ENCODE measurements at regions not wholly inside any gene's neighbourhood (a gene's known extent, or its start where the extent isn't known, plus 50 kb on each side); places are given as distances from the start of the nearest gene placed in this dataset.
"Not testable (repeated sequence)": the region's sequence is repeated elsewhere in the genome, so short reads cannot be mapped to it uniquely, and the experiment has no call there.

DNA sequence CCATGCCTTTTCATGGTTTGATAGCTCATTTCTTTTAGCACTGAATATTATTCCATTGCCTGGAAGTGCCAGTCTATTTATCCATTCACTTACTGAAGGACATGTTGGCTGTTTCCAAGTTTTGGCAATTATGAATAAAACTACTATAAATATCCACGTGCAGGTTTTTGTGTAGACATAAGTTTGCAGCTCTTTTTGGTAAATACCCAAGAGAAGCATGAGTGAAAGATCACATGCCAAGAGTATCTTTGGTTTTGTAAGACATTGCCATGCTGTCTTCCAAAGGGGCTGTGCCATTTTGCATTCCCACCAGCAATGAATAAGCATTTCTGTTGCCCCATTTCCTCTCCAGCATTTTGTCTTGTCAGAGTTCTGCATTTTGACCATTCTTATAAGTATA, 120.9 kb downstream of the MANEA start:
- DNase-seq (ENCODE audit: extremely low spot score): no peak
- no peak for TF ChIP-seq CTCF (IDR thresholded peaks at IDR 0.05; ENCODE audit: control extremely low read depth, extremely low read depth, low read depth, missing control alignments)
- POLR2A ChIA-PET: no interaction called here
- CTCF ChIA-PET: no interaction called here

DNA sequence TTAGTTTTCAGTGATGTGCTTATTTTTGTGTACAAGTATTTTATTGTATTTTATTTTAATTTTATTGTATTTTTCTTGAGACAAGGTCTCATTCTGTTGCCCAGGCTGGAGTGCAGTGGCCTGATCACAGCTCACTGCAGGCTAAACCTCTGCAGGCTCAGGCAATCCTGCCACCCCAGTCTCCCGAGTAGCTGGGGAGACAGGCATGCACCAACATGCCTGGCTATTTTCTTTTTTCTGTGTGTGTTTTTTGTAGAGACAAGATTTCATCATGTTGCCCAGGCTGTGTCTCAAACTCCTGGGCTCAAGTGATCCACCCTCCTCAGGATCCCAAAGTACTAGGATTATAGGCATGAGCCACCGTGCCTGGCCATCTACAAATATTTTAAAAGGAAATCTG, 146.3 kb downstream of the MANEA start:
- no peak for DNase-seq (ENCODE audit: extremely low spot score)
- no peak for TF ChIP-seq CTCF (IDR thresholded peaks at IDR 0.05; ENCODE audit: control extremely low read depth, extremely low read depth, low read depth, missing control alignments)
- CTCF ChIA-PET: no interaction called here
- POLR2A ChIA-PET: no interaction called here

DNA sequence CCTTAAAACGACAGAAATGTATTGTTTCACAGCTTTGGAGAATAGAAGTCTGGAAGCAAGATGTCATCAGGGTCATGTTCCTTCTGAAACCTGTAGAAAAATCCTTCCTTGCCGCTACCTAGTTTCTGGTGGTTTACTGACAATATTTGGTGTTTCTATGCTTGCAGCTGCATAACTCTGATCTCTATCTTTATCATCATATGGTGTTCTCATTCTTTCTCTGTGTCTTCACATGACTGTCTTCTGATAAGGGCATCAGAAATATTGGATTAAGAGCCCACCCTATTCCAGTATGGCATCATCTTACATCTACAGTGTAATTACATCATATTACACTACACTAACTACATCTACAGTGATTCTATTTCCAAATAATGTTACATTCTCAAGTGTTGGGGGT, 148.0 kb downstream of the MANEA start:
- POLR2A ChIA-PET: no interaction called here
- TF ChIP-seq CTCF (IDR thresholded peaks at IDR 0.05; ENCODE audit: control extremely low read depth, extremely low read depth, low read depth, missing control alignments): no peak
- CTCF ChIA-PET: no interaction called here
- DNase-seq (ENCODE audit: extremely low spot score): no peak

DNA sequence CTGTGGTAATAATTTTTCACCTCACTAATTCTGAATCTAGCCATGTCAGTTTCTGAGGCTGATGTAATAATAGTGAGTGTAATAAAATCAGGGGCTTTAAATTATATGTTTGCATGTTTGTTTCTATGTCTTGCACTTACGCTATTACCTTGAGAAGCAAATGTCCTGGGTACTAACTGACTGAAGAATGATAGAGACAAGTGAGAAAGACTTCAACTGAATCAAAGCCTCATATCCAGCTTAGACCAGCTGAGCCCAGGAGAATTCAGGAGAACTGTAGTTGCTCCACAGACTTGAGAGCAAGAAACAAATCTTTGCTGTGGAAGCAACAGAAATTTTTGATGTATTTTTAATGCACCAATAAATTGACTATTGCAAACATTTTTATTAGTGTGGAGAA, 162.8 kb downstream of the MANEA start:
- no peak for DNase-seq (ENCODE audit: extremely low spot score)
- no peak for TF ChIP-seq CTCF (IDR thresholded peaks at IDR 0.05; ENCODE audit: control extremely low read depth, extremely low read depth, low read depth, missing control alignments)
- ChIA-PET CTCF (no interaction called here), POLR2A (no interaction called here)

DNA sequence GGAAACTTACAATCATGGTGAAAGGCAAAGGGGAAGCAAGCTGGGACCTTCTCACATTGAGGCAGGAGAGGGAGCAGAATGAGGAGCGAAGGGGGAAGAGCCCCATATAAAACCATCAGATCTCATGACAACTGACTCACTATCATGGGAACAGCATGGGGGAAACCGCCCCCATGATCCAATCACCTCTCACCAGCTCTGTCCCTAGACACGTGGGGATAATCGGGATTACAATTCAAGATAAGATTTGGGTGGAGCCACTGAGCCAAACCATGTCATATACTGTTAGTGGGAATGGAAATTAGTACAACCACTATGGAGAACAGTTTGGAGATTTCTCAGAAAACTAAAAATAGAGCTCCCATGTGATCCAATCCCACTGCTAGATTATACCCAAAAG, 163.7 kb downstream of the MANEA start:
- ChIA-PET POLR2A (no interaction called here), CTCF (no interaction called here)
- no peak for TF ChIP-seq CTCF (IDR thresholded peaks at IDR 0.05; ENCODE audit: control extremely low read depth, extremely low read depth, low read depth, missing control alignments)
- DNase-seq (ENCODE audit: extremely low spot score): no peak

DNA sequence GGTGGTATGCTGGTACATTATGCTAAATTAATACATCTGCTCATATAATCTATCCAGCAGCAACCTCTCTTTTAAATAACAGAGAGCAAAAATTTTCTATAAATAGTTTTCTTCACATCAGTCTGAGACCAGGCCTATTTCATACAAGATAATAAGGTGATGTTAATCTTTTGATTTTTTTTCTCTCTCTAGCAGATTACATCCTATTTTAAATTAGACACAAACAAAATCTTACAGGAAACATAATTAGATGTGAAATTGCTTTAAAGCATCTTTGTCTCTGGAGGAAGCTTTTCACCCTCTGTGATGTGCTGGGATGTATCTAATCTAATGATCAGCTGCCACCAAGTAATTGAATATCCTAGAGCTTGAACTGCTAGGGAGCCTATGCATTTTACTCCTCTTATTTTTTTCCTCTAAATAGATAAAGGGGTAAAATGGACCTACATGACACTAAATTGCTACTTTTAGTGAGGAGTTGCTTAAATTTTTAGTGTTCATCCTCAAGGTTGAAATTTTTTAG, 165.5 kb downstream of the MANEA start:
- POLR2A ChIA-PET: no interaction called here
- DNase-seq (ENCODE audit: extremely low spot score): no peak
- TF ChIP-seq CTCF (IDR thresholded peaks at IDR 0.05; ENCODE audit: control extremely low read depth, extremely low read depth, low read depth, missing control alignments): no peak
- CTCF ChIA-PET: interaction anchor here (1.3 kb wide), 1 partner anchor 8 kb away, joined by 5 read pairs; no protein-coding TSS in a partner anchor

GRCh38 chr6:95743591-95743990, 166.3 kb downstream of the MANEA start:
- no peak for DNase-seq (ENCODE audit: extremely low spot score)
- TF ChIP-seq CTCF (IDR thresholded peaks at IDR 0.05; ENCODE audit: control extremely low read depth, extremely low read depth, low read depth, missing control alignments): no peak
- POLR2A ChIA-PET: no interaction called here
- CTCF ChIA-PET: interaction anchor here (1.3 kb wide), 1 partner anchor 9 kb away, joined by 5 read pairs; no protein-coding TSS in a partner anchor

GRCh38 chr6:95758236-95759069, 181.1 kb downstream of the MANEA start:
- CTCF ChIA-PET; POLR2A ChIA-PET; DNase-seq (ENCODE audit: extremely low spot score): not testable (repeated sequence)
